H54 (cell line): ENCODE measurements at regions not wholly inside any gene's neighbourhood (a gene's known extent, or its start where the extent isn't known, plus 50 kb on each side); places are given as distances from the start of the nearest gene placed in this dataset.
"Not testable (repeated sequence)": the region's sequence is repeated elsewhere in the genome, so short reads cannot be mapped to it uniquely, and the experiment has no call there.

Experiments used
- DNase-seq: peaks from one replicate; pipeline ENCODE4 v3.0.0; 2011; ENCODE audit warnings: low spot score, mixed read lengths; ENCODE audit not compliant: insufficient read length
- FAIRE-seq: peaks from 3 replicates; lab custom pipeline; 2011; peaks lifted over from hg19 to GRCh38; lab: Jason Lieb, UNC
- POLR2A ChIP-seq: IDR thresholded peaks from 2 replicates; pipeline ENCODE4 v1.6.1; 2011; ENCODE audit warnings: low read depth, mild to moderate bottlenecking, low read length

- no peak for DNase-seq
- no peak for TF ChIP-seq POLR2A
- FAIRE-seq = no peak
Observed at GRCh38 chr2:176885001-176885643, 327.5 kb upstream of the HNRNPA3 start.

GRCh38 chr2:176885661-176886060 is 326.9 kb upstream of the HNRNPA3 start:
- FAIRE-seq (no peak), DNase-seq (no peak)
- TF ChIP-seq POLR2A = no peak

GRCh38 chr2:176891105-176891504 is 321.5 kb upstream of the HNRNPA3 start:
- TF ChIP-seq POLR2A = no peak
- FAIRE-seq (no peak), DNase-seq (no peak)

- TF ChIP-seq POLR2A = no peak
- FAIRE-seq = peak; percentile 15
- DNase-seq = no peak
Observed at GRCh38 chr2:176891857-176892256, 320.7 kb upstream of the HNRNPA3 start.

GRCh38 chr2:176892676-176893226 is 319.8 kb upstream of the HNRNPA3 start:
- TF ChIP-seq POLR2A = no peak
- no peak for DNase-seq

GRCh38 chr2:176895158-176895557 is 317.4 kb upstream of the HNRNPA3 start:
- DNase-seq (no peak), FAIRE-seq (no peak)

More at GRCh38 chr2:176892676-176893226, 319.8 kb upstream of the HNRNPA3 start:
- FAIRE-seq = no peak

GRCh38 chr2:176902454-176902853 is 310.1 kb upstream of the HNRNPA3 start:
- TF ChIP-seq POLR2A = no peak
- DNase-seq (no peak), FAIRE-seq (no peak)

More at GRCh38 chr2:176895158-176895557, 317.4 kb upstream of the HNRNPA3 start:
- no peak for TF ChIP-seq POLR2A

- FAIRE-seq, DNase-seq: not testable (repeated sequence)
Observed at GRCh38 chr2:176904053-176904452, 308.5 kb upstream of the HNRNPA3 start.

- TF ChIP-seq POLR2A = no peak
- DNase-seq (no peak), FAIRE-seq (no peak)
Observed at GRCh38 chr2:176907341-176907740, 305.3 kb upstream of the HNRNPA3 start.

- no peak for DNase-seq
- no peak for FAIRE-seq
- no peak for TF ChIP-seq POLR2A
Observed at GRCh38 chr2:176910828-176911227, 301.8 kb upstream of the HNRNPA3 start.

- DNase-seq (no peak), FAIRE-seq (no peak)
- no peak for TF ChIP-seq POLR2A
Observed at GRCh38 chr2:176913955-176914354, 298.6 kb upstream of the HNRNPA3 start.

- FAIRE-seq (no peak), DNase-seq (no peak)
- TF ChIP-seq POLR2A = no peak
Observed at GRCh38 chr2:176914371-176914770, 298.2 kb upstream of the HNRNPA3 start.

GRCh38 chr2:176922545-176922944 is 290.0 kb upstream of the HNRNPA3 start:
- FAIRE-seq, DNase-seq: not testable (repeated sequence)

- no peak for FAIRE-seq
- DNase-seq = no peak
- no peak for TF ChIP-seq POLR2A
Observed at GRCh38 chr2:176923205-176923604, 289.4 kb upstream of the HNRNPA3 start.

- TF ChIP-seq POLR2A = no peak
- DNase-seq = no peak
- FAIRE-seq = no peak
Observed at GRCh38 chr2:176924909-176925534, 287.6 kb upstream of the HNRNPA3 start.
